Activated CD4-positive, alpha-beta T cell treated with anti-CD3 and anti-CD28 coated beads, Interleukin-2, amount 10 ng/mL, durations not matched to agents 24 days and 14 days (primary cell): ENCODE measurements at regions not wholly inside any gene's neighbourhood (a gene's known extent, or its start where the extent isn't known, plus 50 kb on each side); places are given as distances from the start of the nearest gene placed in this dataset.

Experiments used
- DNase-seq: peaks from one replicate; pipeline ENCODE4 v3.0.0; 2022
- H3K27ac Mint-ChIP-seq: one replicate; pipeline ENCODE4 v1.8.0; 2022; ENCODE audit warnings: mild to moderate bottlenecking, mixed read lengths
- H3K27me3 Mint-ChIP-seq: one replicate; pipeline ENCODE4 v1.8.0; 2022; ENCODE audit warnings: mixed read lengths
- H3K36me3 Mint-ChIP-seq: one replicate; pipeline ENCODE4 v1.8.0; 2022; ENCODE audit warnings: low read depth, mild to moderate bottlenecking, mixed read lengths
- H3K4me1 Mint-ChIP-seq: one replicate; pipeline ENCODE4 v1.8.0; 2021; ENCODE audit warnings: mixed read lengths
- H3K4me3 Mint-ChIP-seq: one replicate; pipeline ENCODE4 v1.8.0; 2022; ENCODE audit warnings: mild to moderate bottlenecking, moderate library complexity, mixed read lengths
- H3K9me3 Mint-ChIP-seq: one replicate; pipeline ENCODE4 v1.8.0; 2021; ENCODE audit warnings: mixed read lengths
- intact Hi-C: fragments of 100-400 bp; cut with micrococcal nuclease; formaldehyde crosslinking; loops from one replicate; pipeline ENCODE4 v1.15.1; 2023

DNA sequence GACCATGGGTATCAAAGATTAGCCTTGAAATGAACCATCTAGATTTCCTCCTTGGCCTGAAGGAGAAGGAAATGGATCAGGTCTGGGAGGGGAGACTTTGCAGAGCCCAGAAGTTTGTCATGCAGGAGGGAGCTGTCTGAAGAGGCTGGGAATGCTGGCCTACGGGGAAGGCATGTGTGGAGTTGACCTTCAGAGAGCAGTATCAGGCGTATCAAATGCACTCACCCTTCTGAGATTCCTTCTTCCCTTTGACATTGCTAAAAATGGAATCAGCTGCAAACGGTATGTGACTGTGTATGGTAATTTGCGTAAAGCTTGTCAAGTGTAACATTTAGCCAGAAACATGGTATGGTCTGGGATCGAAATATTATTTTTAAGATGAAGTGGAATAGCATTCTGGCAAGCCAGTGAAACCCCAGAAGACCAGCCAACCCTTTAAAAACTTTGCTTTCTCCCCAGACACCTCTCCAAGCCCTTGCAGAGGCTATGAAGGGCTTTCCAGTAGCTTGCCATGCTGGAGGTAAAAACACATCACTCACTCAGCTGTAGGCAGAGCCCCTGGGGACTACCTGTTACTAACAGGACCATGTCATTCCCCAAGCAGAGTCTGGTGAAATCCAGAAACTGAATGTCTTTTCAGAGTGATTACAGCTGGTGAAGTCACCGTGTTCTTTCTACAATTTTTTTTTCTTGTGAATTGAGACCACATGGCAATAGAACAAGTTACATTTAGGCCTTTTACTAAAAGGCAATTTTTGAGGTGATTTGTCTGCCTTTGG, 174.7 kb upstream of the SLC24A5 start:
- Mint-ChIP-seq H3K36me3 (no peaks in the 10 kb centered on the region), H3K4me1 (no peaks in the 10 kb centered on the region)

GRCh38 chr15:47949815-47950214, 171.0 kb upstream of the SLC24A5 start:
- H3K27me3 Mint-ChIP-seq: peaks cover 6% of the 10 kb centered on the region
- H3K4me1 Mint-ChIP-seq: no peaks in the 10 kb centered on the region
- no peak overlapping the region for H3K4me3 Mint-ChIP-seq
- intact Hi-C loops: no loop called here
- no peaks in the 10 kb centered on the region for H3K36me3 Mint-ChIP-seq
- DNase-seq: no peak
- H3K27ac Mint-ChIP-seq: no peak overlapping the region
- H3K9me3 Mint-ChIP-seq: no peaks in the 10 kb centered on the region

More for the DNA sequence above, 174.7 kb upstream of the SLC24A5 start:
- Mint-ChIP-seq H3K27ac (no peak overlapping the region), H3K9me3 (no peaks in the 10 kb centered on the region), H3K27me3 (peaks cover 3% of the 10 kb centered on the region), H3K4me3 (no peak overlapping the region)
- DNase-seq: no peak
- intact Hi-C loops: no loop called here

GRCh38 chr15:47950447-47950846, 170.3 kb upstream of the SLC24A5 start:
- intact Hi-C loops: no loop called here
- H3K9me3 Mint-ChIP-seq: no peaks in the 10 kb centered on the region
- H3K36me3 Mint-ChIP-seq: no peaks in the 10 kb centered on the region
- no peak overlapping the region for H3K4me3 Mint-ChIP-seq
- H3K4me1 Mint-ChIP-seq: no peaks in the 10 kb centered on the region
- H3K27me3 Mint-ChIP-seq: peaks cover 8% of the 10 kb centered on the region
- no peak for DNase-seq
- no peak overlapping the region for H3K27ac Mint-ChIP-seq

- Mint-ChIP-seq H3K9me3 (no peaks in the 10 kb centered on the region), H3K4me1 (peaks cover 2% of the 10 kb centered on the region), H3K27me3 (peaks cover 15% of the 10 kb centered on the region), H3K4me3 (no peak overlapping the region), H3K36me3 (no peaks in the 10 kb centered on the region), H3K27ac (no peak overlapping the region)
- intact Hi-C loops: no loop called here
- no peak for DNase-seq
Measured at GRCh38 chr15:47951781-47952180, 169.0 kb upstream of the SLC24A5 start.

GRCh38 chr15:47954196-47954595, 166.6 kb upstream of the SLC24A5 start:
- no peak for DNase-seq
- intact Hi-C loops: no loop called here
- Mint-ChIP-seq H3K9me3 (no peaks in the 10 kb centered on the region), H3K4me1 (peaks cover 2% of the 10 kb centered on the region), H3K36me3 (no peaks in the 10 kb centered on the region), H3K27me3 (peaks cover 15% of the 10 kb centered on the region), H3K4me3 (no peak overlapping the region), H3K27ac (no peak overlapping the region)

DNA sequence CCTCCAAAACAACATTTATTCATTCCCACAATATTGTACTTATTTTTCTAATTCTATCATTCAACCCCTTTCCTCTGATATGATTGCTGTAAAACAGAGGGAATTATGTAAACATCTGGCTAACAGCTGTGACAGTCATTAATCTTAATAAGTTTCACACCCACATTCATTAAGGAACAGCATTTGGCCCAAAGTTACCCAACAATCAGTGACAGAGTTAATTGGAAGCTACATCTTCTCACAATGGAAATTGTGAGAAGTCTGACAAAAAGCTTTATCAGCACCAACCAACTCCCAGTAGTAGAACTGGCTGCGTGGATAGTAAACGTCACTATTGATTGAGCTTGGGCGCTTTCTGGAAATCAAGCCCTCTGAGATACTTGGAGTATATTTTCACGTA, 165.8 kb upstream of the SLC24A5 start:
- DNase-seq: no peak
- no peak overlapping the region for H3K4me3 Mint-ChIP-seq
- no peaks in the 10 kb centered on the region for H3K36me3 Mint-ChIP-seq
- peaks cover 15% of the 10 kb centered on the region for H3K27me3 Mint-ChIP-seq
- H3K4me1 Mint-ChIP-seq: peaks cover 2% of the 10 kb centered on the region
- no peaks in the 10 kb centered on the region for H3K9me3 Mint-ChIP-seq
- intact Hi-C loops: no loop called here
- H3K27ac Mint-ChIP-seq: no peak overlapping the region

GRCh38 chr15:47959617-47960413, 161.0 kb upstream of the SLC24A5 start:
- intact Hi-C loops: no loop called here
- Mint-ChIP-seq H3K4me1 (peaks cover 19% of the 10 kb centered on the region), H3K9me3 (peaks cover 10% of the 10 kb centered on the region)

GRCh38 chr15:47961401-47962090, 159.2 kb upstream of the SLC24A5 start:
- H3K4me3 Mint-ChIP-seq: peak overlapping the region; percentile 57
- DNase-seq: peak; percentile 75
- intact Hi-C loops: no loop called here
- no peaks in the 10 kb centered on the region for H3K36me3 Mint-ChIP-seq
- H3K9me3 Mint-ChIP-seq: peaks cover 10% of the 10 kb centered on the region
- peak overlapping the region; percentile 62 for H3K27ac Mint-ChIP-seq
- H3K27me3 Mint-ChIP-seq: peaks cover 14% of the 10 kb centered on the region
- H3K4me1 Mint-ChIP-seq: peaks cover 18% of the 10 kb centered on the region

More at GRCh38 chr15:47959617-47960413, 161.0 kb upstream of the SLC24A5 start:
- no peaks in the 10 kb centered on the region for H3K36me3 Mint-ChIP-seq
- no peak overlapping the region for H3K4me3 Mint-ChIP-seq
- peaks cover 14% of the 10 kb centered on the region for H3K27me3 Mint-ChIP-seq
- H3K27ac Mint-ChIP-seq: no peak overlapping the region
- DNase-seq: no peak

DNA sequence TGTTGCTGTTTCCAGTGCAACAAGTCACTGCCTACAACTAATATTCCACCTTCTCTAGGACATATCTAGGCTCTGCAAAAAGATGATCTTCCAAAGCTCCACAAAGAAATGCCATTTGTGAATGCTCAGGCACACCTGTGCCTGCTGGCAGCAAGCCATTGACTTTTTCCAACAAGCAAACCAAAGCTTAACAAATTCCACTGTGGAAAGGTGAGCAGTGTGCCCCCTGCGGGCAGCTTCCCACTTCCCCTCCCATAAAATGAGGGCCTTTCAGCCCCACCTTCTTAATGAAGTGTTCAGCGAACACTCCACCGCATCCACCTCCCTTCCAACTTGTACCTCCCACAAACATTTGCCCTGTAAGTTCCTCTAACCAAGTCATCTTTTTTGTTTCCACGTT, 157.5 kb upstream of the SLC24A5 start:
- H3K27ac Mint-ChIP-seq: no peak overlapping the region
- intact Hi-C loops: no loop called here

DNA sequence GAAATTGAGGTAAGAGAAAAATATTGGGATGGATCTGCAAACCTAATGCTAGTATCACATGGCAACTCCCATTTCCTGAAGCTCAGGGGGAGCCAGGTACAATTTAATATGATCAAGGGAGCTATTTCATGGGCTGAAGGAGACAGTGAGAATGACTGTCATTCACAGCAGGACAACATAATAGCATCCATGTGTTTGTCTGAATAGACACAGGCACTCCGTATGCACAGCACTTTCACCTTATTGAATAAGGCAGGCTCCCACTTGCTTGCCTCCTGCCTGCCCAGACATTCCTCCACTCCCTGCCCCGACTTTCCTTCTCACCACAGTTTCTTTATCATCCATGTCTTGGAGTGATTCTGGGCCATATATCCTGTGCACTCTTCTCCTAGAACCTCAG, 156.6 kb upstream of the SLC24A5 start:
- Mint-ChIP-seq H3K27me3 (peaks cover 12% of the 10 kb centered on the region), H3K4me1 (peaks cover 18% of the 10 kb centered on the region), H3K36me3 (no peaks in the 10 kb centered on the region), H3K4me3 (no peak overlapping the region), H3K9me3 (peaks cover 10% of the 10 kb centered on the region), H3K27ac (no peak overlapping the region)
- intact Hi-C loops: no loop called here
- no peak for DNase-seq

More for the DNA sequence above, 157.5 kb upstream of the SLC24A5 start:
- Mint-ChIP-seq H3K4me1 (peaks cover 18% of the 10 kb centered on the region), H3K27me3 (peaks cover 12% of the 10 kb centered on the region), H3K9me3 (peaks cover 10% of the 10 kb centered on the region), H3K4me3 (no peak overlapping the region), H3K36me3 (no peaks in the 10 kb centered on the region)
- no peak for DNase-seq

GRCh38 chr15:47965297-47965696, 155.5 kb upstream of the SLC24A5 start:
- no peak for DNase-seq
- H3K27me3 Mint-ChIP-seq: peaks cover 12% of the 10 kb centered on the region
- H3K36me3 Mint-ChIP-seq: no peaks in the 10 kb centered on the region
- peaks cover 10% of the 10 kb centered on the region for H3K9me3 Mint-ChIP-seq
- H3K4me1 Mint-ChIP-seq: peaks cover 16% of the 10 kb centered on the region
- intact Hi-C loops: no loop called here
- no peak overlapping the region for H3K4me3 Mint-ChIP-seq
- H3K27ac Mint-ChIP-seq: no peak overlapping the region

DNA sequence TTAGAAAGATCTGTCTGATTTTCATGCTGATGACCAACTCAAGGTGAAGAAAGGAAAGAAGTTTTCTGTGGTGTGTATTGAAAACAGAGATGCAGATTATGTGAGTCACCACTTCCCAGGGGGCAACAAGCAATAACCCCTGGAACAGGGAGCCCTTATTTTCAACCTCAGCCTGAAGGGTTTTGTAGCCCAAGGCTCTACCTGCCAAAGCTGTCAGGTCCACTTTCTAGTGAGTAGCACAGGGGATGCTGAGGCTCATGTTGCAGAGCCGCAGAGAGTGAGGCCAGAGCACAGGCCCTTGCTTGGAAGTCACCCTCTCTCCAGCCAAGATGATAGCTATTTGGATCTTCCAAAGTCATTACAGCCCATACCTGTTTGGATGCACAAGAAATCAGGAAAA, 152.2 kb upstream of the SLC24A5 start:
- peaks cover under 1% of the 10 kb centered on the region for H3K9me3 Mint-ChIP-seq
- H3K27me3 Mint-ChIP-seq: peaks cover 8% of the 10 kb centered on the region
- no peak for DNase-seq
- intact Hi-C loops: no loop called here
- no peak overlapping the region for H3K27ac Mint-ChIP-seq
- no peaks in the 10 kb centered on the region for H3K36me3 Mint-ChIP-seq
- H3K4me1 Mint-ChIP-seq: peaks cover under 1% of the 10 kb centered on the region
- H3K4me3 Mint-ChIP-seq: no peak overlapping the region

GRCh38 chr15:47971637-47972036, 149.2 kb upstream of the SLC24A5 start:
- DNase-seq: no peak
- peaks cover 5% of the 10 kb centered on the region for H3K27me3 Mint-ChIP-seq
- H3K27ac Mint-ChIP-seq: no peak overlapping the region
- H3K4me3 Mint-ChIP-seq: no peak overlapping the region
- intact Hi-C loops: no loop called here
- H3K9me3 Mint-ChIP-seq: no peaks in the 10 kb centered on the region
- no peaks in the 10 kb centered on the region for H3K36me3 Mint-ChIP-seq
- no peaks in the 10 kb centered on the region for H3K4me1 Mint-ChIP-seq

- intact Hi-C loops: no loop called here
- no peaks in the 10 kb centered on the region for H3K36me3 Mint-ChIP-seq
Measured at GRCh38 chr15:47972738-47973137, 148.1 kb upstream of the SLC24A5 start.

More at GRCh38 chr15:47972738-47973137, 148.1 kb upstream of the SLC24A5 start:
- no peaks in the 10 kb centered on the region for H3K9me3 Mint-ChIP-seq
- no peak overlapping the region for H3K4me3 Mint-ChIP-seq
- H3K27me3 Mint-ChIP-seq: peaks cover 7% of the 10 kb centered on the region
- no peaks in the 10 kb centered on the region for H3K4me1 Mint-ChIP-seq
- no peak for DNase-seq
- H3K27ac Mint-ChIP-seq: no peak overlapping the region
